ENCODE measurements at regions not wholly inside any gene's neighbourhood (a gene's known extent, or its start where the extent isn't known, plus 50 kb on each side); places are given as distances from the start of the nearest gene placed in this dataset.

GRCh38 chr2:2873450-2873811 lies 504.2 kb downstream of the EIPR1 start:
- no peak for TF ChIP-seq CTCF (IDR thresholded peaks at IDR 0.05)
- no peak for TF ChIP-seq POLR2A (IDR thresholded peaks at IDR 0.05)
